ENCODE measurements at regions not wholly inside any gene's neighbourhood (a gene's known extent, or its start where the extent isn't known, plus 50 kb on each side); places are given as distances from the start of the nearest gene placed in this dataset.

DNA sequence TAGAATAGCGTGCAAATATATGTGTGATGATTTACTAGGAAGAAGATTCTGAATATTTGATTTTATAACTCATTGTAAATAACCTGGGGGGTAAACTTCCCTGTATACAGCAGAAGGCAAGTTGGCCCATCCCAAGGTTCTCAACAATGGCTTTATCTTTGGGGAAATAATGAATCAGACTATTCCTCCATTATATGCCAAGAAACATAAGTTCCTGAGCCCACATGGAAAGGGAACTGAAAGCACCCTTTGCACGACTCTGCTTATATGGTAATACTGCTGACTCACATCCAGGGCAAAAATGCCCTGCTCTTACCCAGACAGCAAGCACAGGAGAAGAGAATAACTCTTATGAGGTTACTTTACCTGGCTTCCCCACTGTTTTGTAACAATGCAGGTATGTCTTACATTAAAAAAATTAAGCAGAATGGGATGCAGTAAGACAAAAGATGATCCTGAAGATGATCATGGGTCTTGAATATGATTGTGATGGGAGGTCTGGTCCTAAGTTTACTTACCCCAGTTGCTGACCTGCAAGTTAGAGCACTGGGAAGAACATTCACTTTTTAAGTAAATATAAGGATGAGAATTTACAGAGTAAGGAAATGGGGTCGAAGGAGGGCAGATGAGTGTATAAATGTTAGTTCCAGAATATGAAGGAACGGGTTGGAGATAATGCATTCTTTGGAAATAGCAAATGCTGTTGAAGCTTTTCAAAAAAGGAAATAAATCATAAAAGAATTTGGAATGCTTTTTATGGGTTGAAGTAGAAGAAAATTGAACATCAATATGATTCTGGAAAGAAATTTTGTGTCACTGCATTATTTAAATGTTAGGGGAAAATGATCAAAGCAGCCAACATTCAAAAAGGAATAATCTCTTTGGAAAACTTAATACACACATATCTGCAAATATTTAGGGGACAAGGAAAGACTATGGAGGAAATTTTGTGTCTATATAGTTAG is 428.4 kb upstream of the MPDZ start:
- no peak for DNase-seq

GRCh38 chr9:13705918-13706317 is 426.4 kb upstream of the MPDZ start:
- DNase-seq = no peak

GRCh38 chr9:13705373-13705772 is 425.9 kb upstream of the MPDZ start:
- no peak for DNase-seq

GRCh38 chr9:13690595-13690994 is 411.1 kb upstream of the MPDZ start:
- DNase-seq = no peak

GRCh38 chr9:13689925-13690324 is 410.4 kb upstream of the MPDZ start:
- DNase-seq = no peak

GRCh38 chr9:13688990-13689600 is 409.6 kb upstream of the MPDZ start:
- no peak for DNase-seq

DNA sequence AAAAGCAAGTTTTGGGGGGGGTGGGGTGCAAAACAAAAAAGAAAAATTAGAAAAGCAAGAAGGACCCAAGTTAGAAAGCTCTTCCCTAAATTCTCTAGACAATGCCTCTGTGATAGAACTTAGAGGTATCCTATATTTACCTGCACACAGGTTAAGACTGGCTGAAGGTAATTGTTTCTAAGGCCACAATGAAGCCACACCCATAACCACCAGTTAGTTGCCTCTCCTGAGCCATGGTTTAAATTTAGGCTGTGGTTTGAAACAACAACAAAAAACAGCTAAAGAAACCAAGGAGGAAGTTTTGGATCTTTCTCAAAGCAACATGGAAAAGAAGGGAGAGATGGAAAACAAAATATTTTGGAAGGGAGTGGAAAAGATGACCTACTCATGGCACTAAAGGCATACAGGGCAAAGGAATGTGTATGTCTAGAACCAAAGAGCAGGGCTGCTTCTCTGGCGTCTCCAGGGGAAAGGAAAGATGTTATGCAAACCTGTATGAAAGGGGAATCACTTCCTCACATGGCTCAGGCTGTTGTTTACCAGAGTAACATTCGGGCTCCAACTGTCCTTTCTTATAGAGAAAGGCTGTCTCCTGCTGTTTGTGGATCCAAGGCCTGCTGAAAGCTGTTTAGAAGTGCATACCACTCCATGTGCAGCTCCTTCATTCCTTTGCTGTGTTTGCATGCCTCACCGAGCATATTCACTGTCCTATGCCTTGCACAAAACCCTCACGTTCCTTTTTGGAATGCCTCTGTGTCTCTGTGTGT is 408.9 kb upstream of the MPDZ start:
- DNase-seq = no peak

- no peak for DNase-seq
These were observed 405.2 kb upstream of the MPDZ start for GRCh38 chr9:13684656-13685055.

- DNase-seq = no peak
These were observed 398.3 kb upstream of the MPDZ start for GRCh38 chr9:13677801-13678200.

DNA sequence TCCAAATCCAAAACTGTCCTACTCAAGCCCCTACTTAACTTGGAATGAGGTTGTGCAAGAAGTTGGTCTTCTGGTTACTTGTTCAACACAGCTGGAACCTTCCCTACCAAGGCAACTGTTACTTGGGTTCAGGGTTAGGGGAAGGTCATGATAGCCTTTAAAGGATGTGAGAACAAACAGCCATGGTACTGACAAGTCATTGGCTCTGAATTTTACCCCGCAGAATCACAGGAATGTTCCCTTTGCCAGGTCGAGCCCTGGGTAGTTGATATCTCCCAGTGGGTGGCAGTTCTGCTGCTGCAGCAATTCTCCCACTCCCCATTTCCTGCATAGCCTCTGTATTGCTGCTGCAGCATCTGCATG is 396.1 kb upstream of the MPDZ start:
- DNase-seq = no peak

DNA sequence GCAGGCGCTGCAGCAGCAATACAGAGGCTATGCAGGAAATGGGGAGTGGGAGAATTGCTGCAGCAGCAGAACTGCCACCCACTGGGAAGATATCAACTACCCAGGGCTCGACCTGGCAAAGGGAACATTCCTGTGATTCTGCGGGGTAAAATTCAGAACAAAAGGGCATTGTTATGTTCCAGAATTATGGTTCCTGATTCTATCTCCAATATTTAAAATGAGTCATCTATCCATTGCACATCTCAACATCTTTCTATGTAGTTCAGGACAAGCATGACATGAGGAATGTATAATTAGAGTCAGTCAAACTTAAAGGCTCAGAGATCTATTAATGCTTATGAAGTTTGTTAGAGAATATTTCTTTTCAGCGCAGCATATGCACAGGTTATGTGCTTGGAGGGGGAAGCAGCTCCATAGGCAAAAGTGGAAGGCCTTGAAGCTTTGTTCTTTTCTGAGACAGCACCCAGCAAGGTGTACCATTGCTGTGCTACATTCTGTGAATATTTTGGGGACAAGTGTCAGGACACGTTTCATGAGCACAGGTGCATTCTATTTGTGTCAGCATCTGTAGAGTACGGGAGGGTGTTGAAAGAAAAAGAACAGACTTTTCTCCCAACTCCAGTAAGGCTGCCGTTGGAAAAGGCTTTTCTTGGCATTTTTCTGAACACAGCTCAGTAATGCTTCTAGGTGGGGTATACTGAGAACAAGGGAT is 395.6 kb upstream of the MPDZ start:
- no peak for DNase-seq

DNA sequence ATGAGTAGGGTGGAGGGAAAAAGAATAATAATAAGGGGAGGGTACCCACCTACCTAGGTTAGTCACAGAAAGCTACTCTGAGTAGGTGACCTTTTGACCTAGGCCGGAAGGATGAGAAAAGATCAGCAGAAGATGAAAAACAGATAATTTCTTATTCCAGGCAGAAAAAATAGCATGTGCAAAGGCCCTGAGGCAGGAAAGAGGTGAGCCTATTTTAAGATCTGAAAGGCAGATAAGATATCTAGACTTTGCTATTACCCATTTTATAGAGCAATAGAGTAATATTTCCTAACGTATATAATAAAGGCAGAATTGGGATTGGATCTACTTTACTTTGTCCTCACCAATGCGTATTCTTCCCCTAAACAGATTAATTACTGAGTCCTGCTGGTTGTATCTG is 393.9 kb upstream of the MPDZ start:
- no peak for DNase-seq

- DNase-seq = peak; percentile 4
These were observed 386.1 kb upstream of the MPDZ start for GRCh38 chr9:13665418-13666066.

GRCh38 chr9:13661014-13661413 is 381.5 kb upstream of the MPDZ start:
- no peak for DNase-seq

DNA sequence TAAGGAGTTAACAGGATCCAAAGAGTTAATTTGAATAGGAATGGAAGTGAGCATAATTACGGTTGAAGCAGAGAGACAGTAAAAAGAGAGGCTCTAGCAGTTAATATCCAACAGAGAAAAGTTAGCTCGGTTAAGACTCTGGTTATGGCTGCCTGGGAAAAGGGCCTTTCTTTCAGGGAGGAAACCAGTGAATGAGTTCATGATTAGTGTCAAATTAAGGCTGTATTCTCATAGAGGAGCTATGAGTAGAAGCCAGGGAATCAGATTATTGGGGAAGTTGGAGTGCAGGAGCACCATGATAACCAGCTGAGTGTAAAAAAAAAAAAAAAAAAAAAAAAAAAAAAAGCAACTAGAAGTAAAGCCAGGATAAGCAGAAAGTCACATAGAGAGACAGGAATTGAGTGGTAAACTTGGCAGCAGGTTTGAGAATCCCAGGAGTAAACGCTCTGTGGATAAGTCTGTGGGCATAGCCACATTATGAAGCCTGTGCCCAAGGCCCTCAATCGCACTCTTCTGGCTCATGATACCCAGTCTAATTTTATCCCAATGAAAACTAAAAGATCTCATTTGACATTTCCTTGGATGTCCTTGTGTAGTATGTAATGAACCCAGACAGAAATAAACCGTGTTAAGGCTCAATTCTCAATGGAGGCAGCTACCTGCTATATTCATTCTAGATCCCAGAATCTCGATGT is 372.6 kb upstream of the MPDZ start:
- DNase-seq = no peak

DNA sequence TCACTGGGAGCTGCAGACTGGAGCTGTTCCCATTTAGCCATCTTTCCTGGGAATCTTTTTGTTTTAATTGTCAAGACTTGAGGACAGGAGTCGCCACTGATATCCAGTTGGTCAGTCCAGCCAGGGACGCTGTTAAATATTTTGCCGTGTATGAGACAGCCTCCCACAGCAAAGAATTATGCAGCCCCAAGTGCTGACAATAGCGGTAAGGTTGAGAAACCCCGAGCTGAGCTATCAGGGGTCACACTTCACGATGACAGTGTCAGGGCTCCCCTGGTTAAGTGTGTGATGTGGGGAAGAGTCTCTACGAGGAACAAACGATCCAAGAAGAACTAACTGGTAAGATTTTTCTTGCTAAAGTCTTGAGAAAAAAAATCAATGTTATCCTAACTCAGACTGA is 372.0 kb upstream of the MPDZ start:
- no peak for DNase-seq

DNA sequence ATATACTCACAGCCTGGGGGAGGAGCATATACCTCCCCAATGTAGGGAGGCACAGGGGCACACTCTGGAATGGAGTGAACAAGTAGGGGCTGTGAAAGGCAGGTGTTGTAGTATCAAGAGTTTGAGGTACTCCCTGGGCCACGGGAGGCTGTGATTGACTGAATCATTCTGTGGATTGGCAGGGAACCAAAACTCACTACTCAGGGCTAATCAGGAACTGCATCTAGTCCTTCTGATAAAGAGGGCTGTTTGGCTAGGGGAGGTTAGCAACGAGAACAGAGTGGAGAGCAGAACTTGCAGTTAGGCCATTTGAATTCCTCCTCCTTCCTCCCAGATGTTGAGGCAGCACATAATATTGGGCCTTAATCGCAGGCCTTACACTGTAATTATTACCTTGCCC is 369.2 kb upstream of the MPDZ start:
- DNase-seq = no peak

DNA sequence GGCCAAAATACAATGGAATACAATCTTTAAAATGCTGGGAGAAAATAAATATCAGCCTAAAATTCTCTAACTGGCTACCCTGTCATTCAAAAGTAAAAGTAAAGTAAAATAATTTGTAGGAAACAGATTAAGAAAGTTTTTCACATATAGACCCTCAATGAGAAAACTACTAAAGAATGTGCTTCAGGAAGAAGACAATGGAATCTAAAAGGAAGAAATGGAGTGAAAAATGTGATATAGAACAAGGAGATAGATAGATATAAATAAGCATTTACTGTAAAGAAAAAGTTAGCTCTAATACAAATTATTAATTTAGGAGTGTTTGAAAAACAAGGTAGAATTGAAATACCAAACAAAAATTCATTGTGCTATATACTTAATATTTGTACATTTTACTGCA is 368.6 kb upstream of the MPDZ start:
- DNase-seq = no peak

DNA sequence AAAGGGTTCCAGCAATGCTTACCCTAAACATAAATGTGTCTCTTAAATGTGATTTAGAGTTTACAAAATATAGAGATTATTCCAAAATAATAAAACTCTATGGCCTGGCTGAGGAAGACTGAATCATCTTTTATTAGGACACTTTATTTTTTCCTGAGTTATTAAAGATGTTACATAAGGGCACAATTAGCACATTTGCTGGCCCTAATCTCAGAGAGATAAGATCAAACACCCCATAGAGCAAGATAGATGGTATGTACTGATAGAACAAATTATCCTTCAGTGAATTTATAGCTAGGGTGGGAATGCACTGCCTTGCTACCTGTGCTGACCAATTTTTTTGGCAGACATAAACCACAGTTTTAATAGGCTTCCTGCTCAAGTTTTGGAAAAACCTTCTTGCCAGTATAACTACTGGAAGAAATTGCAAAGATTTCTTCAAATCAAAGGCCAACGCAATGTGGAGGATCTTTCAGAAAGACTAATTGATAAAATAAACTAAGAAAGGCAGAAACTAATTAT is 367.1 kb upstream of the MPDZ start:
- DNase-seq = no peak

DNA sequence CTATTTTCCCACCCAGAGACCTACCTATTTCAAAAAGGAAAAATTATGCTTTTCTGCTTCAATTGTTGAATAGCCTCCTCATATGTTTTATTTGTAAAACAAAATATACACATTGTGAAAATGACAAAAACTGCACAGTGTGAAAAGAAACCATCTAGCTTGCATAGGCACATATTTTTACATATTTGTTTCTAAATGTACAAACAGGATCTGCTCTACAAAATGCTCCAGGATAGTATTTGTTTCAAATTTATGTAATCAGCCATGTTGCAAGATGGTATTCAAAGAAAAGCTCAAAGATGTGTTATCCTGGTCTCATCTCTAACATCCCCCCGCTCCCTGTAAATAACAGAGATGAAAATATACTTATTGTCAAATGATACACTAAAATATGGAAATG is 366.1 kb upstream of the MPDZ start:
- no peak for DNase-seq

GRCh38 chr9:13644675-13645074 is 365.2 kb upstream of the MPDZ start:
- DNase-seq = no peak

GRCh38 chr9:13642646-13643045 is 363.2 kb upstream of the MPDZ start:
- DNase-seq = no peak

All from inflammatory macrophage treated with lipopolysaccharide for 4 hours (primary cell).